ENCODE measurements at regions not wholly inside any gene's neighbourhood (a gene's known extent, or its start where the extent isn't known, plus 50 kb on each side); places are given as distances from the start of the nearest gene placed in this dataset.

- DNase-seq, result no peak
Observed at GRCh38 chr10:24039897-24040296, 169.0 kb upstream of the KIAA1217 start.

GRCh38 chr10:24041034-24041433 is 167.9 kb upstream of the KIAA1217 start:
- DNase-seq, result no peak

GRCh38 chr10:24041834-24042233 is 167.1 kb upstream of the KIAA1217 start:
- no peak for DNase-seq

GRCh38 chr10:24042884-24043283 is 166.1 kb upstream of the KIAA1217 start:
- DNase-seq, result no peak

GRCh38 chr10:24046060-24046459 is 162.9 kb upstream of the KIAA1217 start:
- no peak for DNase-seq

GRCh38 chr10:24047176-24047575 is 161.8 kb upstream of the KIAA1217 start:
- no peak for DNase-seq

- no peak for DNase-seq
Observed at GRCh38 chr10:24054421-24054820, 154.5 kb upstream of the KIAA1217 start.

GRCh38 chr10:24080207-24080606 is 128.7 kb upstream of the KIAA1217 start:
- DNase-seq, result no peak

GRCh38 chr10:24086296-24087086 is 122.4 kb upstream of the KIAA1217 start:
- no peak for DNase-seq

- DNase-seq, result no peak
Observed at GRCh38 chr10:24091256-24091655, 117.7 kb upstream of the KIAA1217 start.

- DNase-seq, result no peak
Observed at GRCh38 chr10:24096281-24096680, 112.7 kb upstream of the KIAA1217 start.

- DNase-seq, result no peak
Observed at GRCh38 chr10:24097751-24098207, 111.2 kb upstream of the KIAA1217 start.

- DNase-seq, result no peak
Observed at GRCh38 chr10:24104895-24105294, 104.0 kb upstream of the KIAA1217 start.

GRCh38 chr10:24113901-24114300 is 95.0 kb upstream of the KIAA1217 start:
- DNase-seq, result no peak

- no peak for DNase-seq
Observed at GRCh38 chr10:24114556-24114955, 94.4 kb upstream of the KIAA1217 start.

- no peak for DNase-seq
Observed at GRCh38 chr10:24115403-24115802, 93.5 kb upstream of the KIAA1217 start.

- DNase-seq, result no peak
Observed at GRCh38 chr10:24118246-24118645, 90.7 kb upstream of the KIAA1217 start.

- DNase-seq, result no peak
Observed at GRCh38 chr10:24119896-24120295, 89.0 kb upstream of the KIAA1217 start.

- DNase-seq, result peak; percentile 45
Observed at GRCh38 chr10:24120646-24121045, 88.3 kb upstream of the KIAA1217 start.

- DNase-seq, result no peak
Observed at GRCh38 chr10:24127516-24127915, 81.4 kb upstream of the KIAA1217 start.

GRCh38 chr10:24128066-24128730 is 80.7 kb upstream of the KIAA1217 start:
- no peak for DNase-seq

GRCh38 chr10:24132741-24133140 is 76.2 kb upstream of the KIAA1217 start:
- DNase-seq, result no peak

GRCh38 chr10:24133835-24134234 is 75.1 kb upstream of the KIAA1217 start:
- DNase-seq, result no peak

- no peak for DNase-seq
Observed at GRCh38 chr10:24136070-24136469, 72.9 kb upstream of the KIAA1217 start.

Measured in activated CD4-positive, alpha-beta T cell treated with anti-CD3 and anti-CD28 coated beads, Interleukin-2, Interleukin-6, amounts not matched to agents 100 ng/mL and 50 ng/mL, durations not matched to agents 16 hours and 8 hours (primary cell).